IMR-90 (cell line): ENCODE measurements at regions not wholly inside any gene's neighbourhood (a gene's known extent, or its start where the extent isn't known, plus 50 kb on each side); places are given as distances from the start of the nearest gene placed in this dataset.
A peak's percentile ranks its signal among the peaks of the same experiment; 100 is the strongest.

Source experiments
- ATAC-seq: fragments of 200-7000 bp; cut with Tn5 transposase; 2 replicates; pipeline ENCODE4 v1.9.1; 2020; ENCODE audit warnings: low read depth, mild to moderate bottlenecking, moderate library complexity
- BruUV-seq: library from RNA; stranded (reverse); fragments of 400-500 nt; replicated peaks from 2 replicates; lab custom pipeline; 2021; lab: Mats Ljungman, UMichigan
- CTCF ChIA-PET: fragments of 300-600 bp; formaldehyde crosslinking; extraction: SDS; loops from one replicate; lab custom pipeline; 2021; ENCODE audit warnings: antibody characterized with exemption; lab: Yijun Ruan, JAX
- POLR2A ChIA-PET: fragments of 300-600 bp; sonication (Branson Sonifier 250); formaldehyde crosslinking; loops from one replicate; lab custom pipeline; 2022; ENCODE audit warnings: antibody characterized with exemption; ENCODE audit not compliant: unreplicated experiment; lab: Charles Lee
- DNase-seq: peaks from one replicate; pipeline ENCODE4 v3.0.0; 2013
- H2AFZ ChIP-seq: replicated peaks from 2 replicates; pipeline ENCODE3; 2013; ENCODE audit warnings: low read length, mild to moderate bottlenecking; ENCODE audit not compliant: poor library complexity
- H2AK5ac ChIP-seq: 2 replicates; pipeline ENCODE4 v1.6.1; 2013; ENCODE audit warnings: low read depth, low read length, inconsistent platforms
- H2AK9ac ChIP-seq: replicated peaks from 2 replicates; pipeline ENCODE3; 2013; ENCODE audit warnings: mild to moderate bottlenecking, low read depth, low read length, moderate library complexity; ENCODE audit not compliant: poor library complexity
- H2BK120ac ChIP-seq: 2 replicates; pipeline ENCODE4 v1.6.1; 2013; ENCODE audit warnings: low read depth, low read length, inconsistent platforms
- H2BK15ac ChIP-seq: 3 replicates; pipeline ENCODE4 v1.6.1; 2013; ENCODE audit warnings: low read depth, low read length, inconsistent platforms
- H2BK20ac ChIP-seq: 2 replicates; pipeline ENCODE4 v1.6.1; 2013; ENCODE audit warnings: low read depth, mild to moderate bottlenecking, inconsistent platforms, low read length, moderate library complexity
- H2BK5ac ChIP-seq: 2 replicates; pipeline ENCODE4 v1.6.1; 2013; ENCODE audit warnings: mild to moderate bottlenecking, low read depth, low read length, inconsistent platforms; ENCODE audit not compliant: poor library complexity, severe bottlenecking
- H3K14ac ChIP-seq: replicated peaks from 2 replicates; pipeline ENCODE4 v1.6.1; 2013; ENCODE audit warnings: low read depth, low read length, inconsistent platforms
- H3K18ac ChIP-seq: 2 replicates; pipeline ENCODE4 v1.6.1; 2013; ENCODE audit warnings: low read depth, low read length, control low read depth
- H3K23ac ChIP-seq: 2 replicates; pipeline ENCODE4 v1.6.1; 2013; ENCODE audit warnings: low read depth, low read length, inconsistent platforms
- H3K27ac ChIP-seq: 2 replicates; pipeline ENCODE4 v1.5.1; 2013; ENCODE audit warnings: mild to moderate bottlenecking, control low read depth, low read length; ENCODE audit not compliant: insufficient read depth
- H3K27me3 ChIP-seq: 2 replicates; pipeline ENCODE4 v1.6.1; 2013; ENCODE audit warnings: low read length; ENCODE audit not compliant: control insufficient read depth, insufficient read depth
- H3K36me3 ChIP-seq: 2 replicates; pipeline ENCODE4 v1.6.1; 2013; ENCODE audit warnings: low read length, mixed read lengths; ENCODE audit not compliant: control insufficient read depth, insufficient read depth
- H3K4ac ChIP-seq: 2 replicates; pipeline ENCODE4 v1.6.1; 2013; ENCODE audit warnings: low read depth, low read length, inconsistent platforms
- H3K4me1 ChIP-seq: 2 replicates; pipeline ENCODE4 v1.6.1; 2013; ENCODE audit warnings: low read length, mixed read lengths; ENCODE audit not compliant: control insufficient read depth, insufficient read depth
- H3K4me2 ChIP-seq: 2 replicates; pipeline ENCODE4 v1.6.1; 2013; ENCODE audit warnings: low read depth, mild to moderate bottlenecking, control low read depth, low read length, moderate library complexity
- H3K4me3 ChIP-seq: 2 replicates; pipeline ENCODE4 v1.5.1; 2013; ENCODE audit warnings: low read depth, mild to moderate bottlenecking, control low read depth, low read length, moderate library complexity; ENCODE audit not compliant: insufficient read depth
- H3K56ac ChIP-seq: 2 replicates; pipeline ENCODE4 v1.6.1; 2013; ENCODE audit warnings: low read length, inconsistent platforms; ENCODE audit not compliant: insufficient read depth; ENCODE audit errors: extremely low read depth
- H3K79me1 ChIP-seq, 2 experiments: 2 replicates each; pipeline ENCODE4 v1.6.1; 2013; ENCODE audit warnings: low read length in 2 of 2, inconsistent platforms in 1 of 2, low read depth in 1 of 2
- H3K9ac ChIP-seq: 2 replicates; pipeline ENCODE4 v1.6.1; 2013; ENCODE audit warnings: low read depth, low read length, control low read depth
- H3K9me1 ChIP-seq: 2 replicates; pipeline ENCODE4 v1.6.1; 2013; ENCODE audit warnings: low read length, inconsistent platforms; ENCODE audit not compliant: insufficient read depth
- H3K9me3 ChIP-seq: 2 replicates; pipeline ENCODE4 v1.6.1; 2013; ENCODE audit warnings: low read length; ENCODE audit not compliant: control insufficient read depth, insufficient read depth
- H4K20me1 ChIP-seq: 2 replicates; pipeline ENCODE4 v1.6.1; 2013; ENCODE audit warnings: low read length, inconsistent platforms; ENCODE audit not compliant: insufficient read depth
- H4K5ac ChIP-seq: 2 replicates; pipeline ENCODE4 v1.6.1; 2013; ENCODE audit warnings: mild to moderate bottlenecking, low read depth, low read length, control low read depth
- H4K8ac ChIP-seq, 2 experiments: 2 replicates each; pipeline ENCODE4 v1.6.1; 2013; ENCODE audit warnings: low read depth in 2 of 2, low read length in 2 of 2, control low read depth in 1 of 2, inconsistent platforms in 1 of 2
- H4K91ac ChIP-seq: 2 replicates; pipeline ENCODE4 v1.6.1; 2013; ENCODE audit warnings: low read depth, low read length, inconsistent platforms; ENCODE audit not compliant: insufficient read depth
- CEBPB ChIP-seq: IDR thresholded peaks from 2 replicates; pipeline ENCODE4 v1.6.1; 2012; ENCODE audit warnings: low read depth, low read length, improper control_type of control experiment
- MAFK ChIP-seq: IDR thresholded peaks from 2 replicates; pipeline ENCODE4 v1.6.1; 2012; ENCODE audit warnings: low read depth, low read length, improper control_type of control experiment
- MXI1 ChIP-seq: IDR thresholded peaks from 2 replicates; pipeline ENCODE4 v1.6.1; 2012; ENCODE audit warnings: low read depth, mild to moderate bottlenecking, low read length, moderate library complexity, borderline replicate concordance
- NFE2L2 ChIP-seq: fragments of 150-350 bp; IDR thresholded peaks from 2 replicates; pipeline ENCODE4 v1.6.1; 2016; ENCODE audit warnings: low read depth, mild to moderate bottlenecking, low read length
- RFX5 ChIP-seq: IDR thresholded peaks from 2 replicates; pipeline ENCODE4 v1.8.0; 2012; ENCODE audit warnings: low read depth, mild to moderate bottlenecking, low read length, moderate library complexity
- SMC3 ChIP-seq: fragments of 150-350 bp; IDR thresholded peaks from 2 replicates; pipeline ENCODE4 v1.6.1; 2016; ENCODE audit warnings: low read depth, mild to moderate bottlenecking, antibody characterized with exemption, low read length, moderate library complexity
- WGBS, 2 experiments: methylation state at CpG; one replicate each; pipeline versions ENCODE4 v1.1.5 to v1.1.7; 2013; ENCODE audit warnings: missing lambda C conversion rate in 2 of 2; ENCODE audit not compliant: insufficient read length in 1 of 2; ENCODE audit errors: extremely low coverage in 2 of 2; 5-methylcytosine and 5-hydroxymethylcytosine counted together
- dilution Hi-C: fragments of 300-500 bp; cut with HindIII; formaldehyde crosslinking; loops from one replicate; pipeline ENCODE4 v1.14.3; 2018; ENCODE audit warnings: low sequenced_read_pairs; ENCODE audit not compliant: unreplicated experiment
- in situ Hi-C: fragments of 300-500 bp; cut with MboI; formaldehyde crosslinking; loops from 3 replicates; pipeline ENCODE4 v1.14.3; 2019; ENCODE audit warnings: low sequenced_read_pairs, inconsistent platforms, mixed read lengths
- intact Hi-C: fragments of 100-400 bp; cut with micrococcal nuclease; formaldehyde crosslinking; loops from 2 replicates; pipeline ENCODE4 v1.10.0; 2022
- TF ChIP-seq, protein P1 (sequence below): fragments of 150-350 bp; IDR thresholded peaks from 2 replicates; pipeline ENCODE4 v1.6.1; 2016; ENCODE audit warnings: low read depth, mild to moderate bottlenecking, low read length, moderate library complexity, borderline replicate concordance
- TF ChIP-seq, protein P2 (sequence below): fragments of 150-350 bp; IDR thresholded peaks from 2 replicates; pipeline ENCODE4 v1.6.1; 2017; ENCODE audit warnings: mild to moderate bottlenecking, antibody characterized with exemption, low read length, low read depth

DNA sequence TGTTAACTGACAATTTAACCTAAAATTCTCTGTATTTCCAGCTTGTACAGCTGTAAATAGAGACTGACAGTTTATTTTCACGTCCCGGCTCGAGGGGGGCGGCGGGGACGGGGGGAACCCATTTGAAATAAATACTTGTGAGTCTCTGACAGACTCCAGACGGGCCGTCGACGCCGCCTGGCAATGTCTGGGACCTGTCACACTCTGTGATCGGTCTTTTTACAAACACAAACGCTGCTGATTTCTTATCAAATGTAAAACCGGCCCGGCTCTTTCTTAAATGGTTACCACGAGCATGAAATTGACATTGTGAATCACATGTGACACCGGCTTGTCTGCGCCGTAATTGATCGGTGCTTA, 57.0 kb downstream of the UNCX start:
- Histone ChIP-seq H2AFZ (peak overlapping the region; percentile 43), H3K9me3 (no peaks in the 10 kb centered on the region), H3K27me3 (peaks cover 75% of the 10 kb centered on the region), H3K18ac (no peak overlapping the region), H2BK5ac (no peak overlapping the region), H3K4me2 (no peak overlapping the region; the same call in 1 of the 2 replicates), H3K14ac (no peak overlapping the region), H2AK9ac (no peak overlapping the region), H3K9ac (no peak overlapping the region), H2BK20ac (no peak overlapping the region), H3K36me3 (no peaks in the 10 kb centered on the region), H2AK5ac (no peak overlapping the region), H3K56ac (no peak overlapping the region), H2BK15ac (no peak overlapping the region), H3K4me3 (no peak overlapping the region), H3K79me1 (no peaks in the 10 kb centered on the region), H3K23ac (no peak overlapping the region), H3K4me1 (no peaks in the 10 kb centered on the region; the same call in 1 of the 2 replicates), H4K5ac (no peak overlapping the region), H3K9me1 (no peaks in the 10 kb centered on the region), H4K8ac (no peak overlapping the region), H4K91ac (no peak overlapping the region), H2BK120ac (no peak overlapping the region), H3K4ac (no peak overlapping the region), H3K27ac (no peak overlapping the region), H4K20me1 (no peaks in the 10 kb centered on the region)
- dilution Hi-C loops, result no loop called here
- 5% methylated on average over 14 of the region's 20 CpGs; no CpG with 5 or more reads in 1 of the 2 experiments for WGBS, 2 experiments
- ChIA-PET POLR2A (no interaction called here), CTCF (no interaction called here)
- ATAC-seq (no peak), DNase-seq (no peak)
- intact Hi-C loops, result no loop called here
- no TSS peak for BruUV-seq
- TF ChIP-seq, protein P1, sequence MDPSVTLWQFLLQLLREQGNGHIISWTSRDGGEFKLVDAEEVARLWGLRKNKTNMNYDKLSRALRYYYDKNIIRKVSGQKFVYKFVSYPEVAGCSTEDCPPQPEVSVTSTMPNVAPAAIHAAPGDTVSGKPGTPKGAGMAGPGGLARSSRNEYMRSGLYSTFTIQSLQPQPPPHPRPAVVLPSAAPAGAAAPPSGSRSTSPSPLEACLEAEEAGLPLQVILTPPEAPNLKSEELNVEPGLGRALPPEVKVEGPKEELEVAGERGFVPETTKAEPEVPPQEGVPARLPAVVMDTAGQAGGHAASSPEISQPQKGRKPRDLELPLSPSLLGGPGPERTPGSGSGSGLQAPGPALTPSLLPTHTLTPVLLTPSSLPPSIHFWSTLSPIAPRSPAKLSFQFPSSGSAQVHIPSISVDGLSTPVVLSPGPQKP, result no peak
- TF ChIP-seq MXI1 (no peak), MAFK (no peak), CEBPB (no peak), SMC3 (no peak), NFE2L2 (no peak), RFX5 (no peak)
- TF ChIP-seq, protein P2, sequence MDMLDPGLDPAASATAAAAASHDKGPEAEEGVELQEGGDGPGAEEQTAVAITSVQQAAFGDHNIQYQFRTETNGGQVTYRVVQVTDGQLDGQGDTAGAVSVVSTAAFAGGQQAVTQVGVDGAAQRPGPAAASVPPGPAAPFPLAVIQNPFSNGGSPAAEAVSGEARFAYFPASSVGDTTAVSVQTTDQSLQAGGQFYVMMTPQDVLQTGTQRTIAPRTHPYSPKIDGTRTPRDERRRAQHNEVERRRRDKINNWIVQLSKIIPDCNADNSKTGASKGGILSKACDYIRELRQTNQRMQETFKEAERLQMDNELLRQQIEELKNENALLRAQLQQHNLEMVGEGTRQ, result no peak
- in situ Hi-C loops, result no loop called here
